Neural progenitor cell (in vitro differentiated cells): ENCODE measurements at regions not wholly inside any gene's neighbourhood (a gene's known extent, or its start where the extent isn't known, plus 50 kb on each side); places are given as distances from the start of the nearest gene placed in this dataset.

Experiments
- DNase-seq: peaks from one replicate; pipeline ENCODE4 v3.0.0-alpha.2; 2016; ENCODE audit warnings: low spot score
- H2AFZ ChIP-seq: fragments of 200-600 bp; sonication (generic); replicated peaks from 2 replicates; pipeline ENCODE4 v1.6.1; 2016; ENCODE audit warnings: antibody characterized with exemption
- H3F3A ChIP-seq: fragments of 200-600 bp; sonication (generic); 2 replicates; pipeline ENCODE4 v1.6.1; 2016; ENCODE audit warnings: antibody characterized with exemption, low read depth
- H3K27ac ChIP-seq: fragments of 200-600 bp; sonication (generic); 2 replicates; pipeline ENCODE4 v1.5.1; 2016; ENCODE audit warnings: mild to moderate bottlenecking
- H3K27me3 ChIP-seq: fragments of 200-600 bp; sonication (generic); 2 replicates; pipeline ENCODE4 v1.6.1; 2016; ENCODE audit warnings: mild to moderate bottlenecking, moderate library complexity
- H3K36me3 ChIP-seq: fragments of 200-600 bp; sonication (generic); 2 replicates; pipeline ENCODE4 v1.5.1; 2016
- H3K4me1 ChIP-seq: fragments of 200-600 bp; sonication (generic); 2 replicates; pipeline ENCODE4 v1.6.1; 2016; ENCODE audit warnings: mixed run types
- H3K4me2 ChIP-seq: fragments of 200-600 bp; sonication (generic); 2 replicates; pipeline ENCODE4 v1.6.1; 2016
- H3K4me3 ChIP-seq: fragments of 200-600 bp; sonication (generic); 2 replicates; pipeline ENCODE4 v1.5.1; 2016
- H3K79me2 ChIP-seq: fragments of 200-600 bp; sonication (generic); 2 replicates; pipeline ENCODE4 v1.6.1; 2016; ENCODE audit warnings: low read depth
- H3K9ac ChIP-seq: fragments of 200-600 bp; sonication (generic); 2 replicates; pipeline ENCODE4 v1.6.1; 2016
- H3K9me3 ChIP-seq: fragments of 200-600 bp; sonication (generic); 2 replicates; pipeline ENCODE4 v1.5.1; 2016; ENCODE audit warnings: low read depth
- H4K20me1 ChIP-seq: fragments of 200-600 bp; sonication (generic); 2 replicates; pipeline ENCODE4 v1.6.1; 2016; ENCODE audit warnings: low read depth
- H3K27ac Mint-ChIP-seq: 3 replicates; pipeline ENCODE4 v1.8.0; 2021; ENCODE audit warnings: mixed read lengths
- H3K27me3 Mint-ChIP-seq: 2 replicates; pipeline ENCODE4 v1.8.0; 2022; ENCODE audit warnings: low read depth, mild to moderate bottlenecking, inconsistent platforms, moderate library complexity, mixed read lengths; ENCODE audit not compliant: insufficient read depth
- H3K36me3 Mint-ChIP-seq: 3 replicates; pipeline ENCODE4 v1.8.0; 2021; ENCODE audit warnings: mixed read lengths
- H3K4me1 Mint-ChIP-seq: 3 replicates; pipeline ENCODE4 v1.8.0; 2021; ENCODE audit warnings: mixed read lengths
- H3K4me3 Mint-ChIP-seq: 3 replicates; pipeline ENCODE4 v1.8.0; 2021; ENCODE audit warnings: mild to moderate bottlenecking, moderate library complexity, mixed read lengths
- H3K9me3 Mint-ChIP-seq: 3 replicates; pipeline ENCODE4 v1.8.0; 2020; ENCODE audit warnings: mixed read lengths
- CTCF ChIP-seq: fragments of 200-600 bp; sonication (generic); IDR thresholded peaks from 2 replicates; pipeline ENCODE4 v1.5.1; 2017; ENCODE audit warnings: antibody characterized with exemption, mild to moderate bottlenecking
- EZH2 ChIP-seq: fragments of 200-600 bp; sonication (generic); IDR thresholded peaks from 2 replicates; pipeline ENCODE4 v1.6.1; 2017; ENCODE audit warnings: antibody characterized with exemption, mild to moderate bottlenecking, moderate library complexity
- EZH2phosphoT487 ChIP-seq: fragments of 200-600 bp; sonication (generic); IDR thresholded peaks from 2 replicates; pipeline ENCODE4 v1.6.1; 2017; ENCODE audit warnings: antibody characterized with exemption

GRCh38 chr14:76933515-76933914 is 95.0 kb downstream of the IRF2BPL start:
- Histone ChIP-seq H3K4me2 (no peak overlapping the region), H3K9me3 (no peaks in the 10 kb centered on the region), H4K20me1 (no peaks in the 10 kb centered on the region), H2AFZ (no peak overlapping the region), H3K4me1 (peaks cover 16% of the 10 kb centered on the region), H3F3A (no peaks in the 10 kb centered on the region), H3K27me3 (no peaks in the 10 kb centered on the region), H3K36me3 (no peaks in the 10 kb centered on the region), H3K79me2 (no peaks in the 10 kb centered on the region), H3K27ac (no peak overlapping the region), H3K9ac (no peak overlapping the region), H3K4me3 (no peak overlapping the region)
- peak overlapping the region; percentile 39 for H3K27ac Mint-ChIP-seq
- H3K4me3 Mint-ChIP-seq, result no peak overlapping the region
- TF ChIP-seq CTCF (no peak), EZH2 (no peak), EZH2phosphoT487 (no peak)
- no peak for DNase-seq
- no peaks in the 10 kb centered on the region for H3K9me3 Mint-ChIP-seq
- peaks cover 20% of the 10 kb centered on the region for H3K27me3 Mint-ChIP-seq
- peaks cover 79% of the 10 kb centered on the region for H3K4me1 Mint-ChIP-seq
- no peaks in the 10 kb centered on the region for H3K36me3 Mint-ChIP-seq

GRCh38 chr14:76931631-76932402 is 96.7 kb downstream of the IRF2BPL start:
- no peak overlapping the region for H3K4me3 Mint-ChIP-seq
- H3K27me3 Mint-ChIP-seq, result peaks cover 19% of the 10 kb centered on the region
- no peaks in the 10 kb centered on the region for H3K36me3 ChIP-seq
- no peak overlapping the region for H3K9ac ChIP-seq
- H3K27ac Mint-ChIP-seq, result peak overlapping the region; percentile 35
- DNase-seq, result no peak
- H3K4me2 ChIP-seq, result no peak overlapping the region
- H2AFZ ChIP-seq, result no peak overlapping the region
- no peaks in the 10 kb centered on the region for H4K20me1 ChIP-seq
- no peaks in the 10 kb centered on the region for H3K36me3 Mint-ChIP-seq
- TF ChIP-seq EZH2phosphoT487 (no peak), CTCF (no peak), EZH2 (no peak)
- H3K4me1 Mint-ChIP-seq, result peaks cover 81% of the 10 kb centered on the region
- H3K9me3 Mint-ChIP-seq, result no peaks in the 10 kb centered on the region
- H3K9me3 ChIP-seq, result no peaks in the 10 kb centered on the region
- no peaks in the 10 kb centered on the region for H3F3A ChIP-seq
- H3K4me3 ChIP-seq, result no peak overlapping the region
- no peaks in the 10 kb centered on the region for H3K79me2 ChIP-seq
- peaks cover 15% of the 10 kb centered on the region for H3K4me1 ChIP-seq
- H3K27ac ChIP-seq, result no peak overlapping the region
- H3K27me3 ChIP-seq, result no peaks in the 10 kb centered on the region

GRCh38 chr14:76930549-76930948 is 98.0 kb downstream of the IRF2BPL start:
- Mint-ChIP-seq H3K27me3 (peaks cover 16% of the 10 kb centered on the region), H3K9me3 (no peaks in the 10 kb centered on the region), H3K36me3 (no peaks in the 10 kb centered on the region), H3K27ac (no peak overlapping the region), H3K4me1 (peaks cover 82% of the 10 kb centered on the region), H3K4me3 (no peak overlapping the region)
- no peaks in the 10 kb centered on the region for H3K27me3 ChIP-seq
- no peak overlapping the region for H2AFZ ChIP-seq
- H3K9ac ChIP-seq, result no peak overlapping the region
- no peaks in the 10 kb centered on the region for H3K79me2 ChIP-seq
- no peak overlapping the region for H3K4me2 ChIP-seq
- DNase-seq, result no peak
- no peaks in the 10 kb centered on the region for H3K36me3 ChIP-seq
- H4K20me1 ChIP-seq, result no peaks in the 10 kb centered on the region
- TF ChIP-seq EZH2 (no peak), EZH2phosphoT487 (no peak), CTCF (no peak)
- H3K4me3 ChIP-seq, result no peak overlapping the region
- no peaks in the 10 kb centered on the region for H3K9me3 ChIP-seq
- H3K4me1 ChIP-seq, result peaks cover 16% of the 10 kb centered on the region
- H3F3A ChIP-seq, result no peaks in the 10 kb centered on the region
- H3K27ac ChIP-seq, result no peak overlapping the region
